Endothelial cell of umbilical vein (primary cell): ENCODE measurements at regions not wholly inside any gene's neighbourhood (a gene's known extent, or its start where the extent isn't known, plus 50 kb on each side); places are given as distances from the start of the nearest gene placed in this dataset.
A peak's percentile ranks its signal among the peaks of the same experiment; 100 is the strongest.

ENCODE experiments used
- BruUV-seq: library from RNA; stranded (reverse); fragments of 400-500 nt; replicated peaks from 2 replicates; lab custom pipeline; 2021; lab: Mats Ljungman, UMichigan
- CTCF ChIA-PET: fragments of 300-600, 350-600 bp; sonication (Branson Sonifier 250); formaldehyde crosslinking; loops from one replicate; lab custom pipeline; 2021; ENCODE audit warnings: antibody characterized with exemption, inconsistent platforms; lab: Charles Lee
- POLR2A ChIA-PET: fragments of 300-600, 350-600 bp; sonication (Branson Sonifier 250); formaldehyde crosslinking; loops from one replicate; lab custom pipeline; 2021; ENCODE audit warnings: antibody characterized with exemption, inconsistent platforms; lab: Charles Lee
- DNase-seq: peaks from one replicate; pipeline ENCODE4 v3.0.0-alpha.2; 2011; ENCODE audit warnings: low read depth, low spot score
- FAIRE-seq: peaks from 2 replicates; lab custom pipeline; 2011; peaks lifted over from hg19 to GRCh38; lab: Jason Lieb, UNC
- H2AFZ ChIP-seq: 2 replicates; pipeline ENCODE4 v1.6.0; 2012; ENCODE audit warnings: low read depth, low read length, control low read depth, inconsistent platforms
- H3K27ac ChIP-seq: 2 replicates; pipeline ENCODE4 v1.5.1; 2011; ENCODE audit warnings: low read depth, mild to moderate bottlenecking, control low read depth, low read length, moderate library complexity; ENCODE audit not compliant: insufficient read depth
- H3K27me3 ChIP-seq, 2 experiments: 2 replicates each; pipeline versions ENCODE4 v1.6.0 to v1.6.1; 2011; ENCODE audit warnings: low read length in 2 of 2, mixed read lengths in 1 of 2; ENCODE audit not compliant: control insufficient read depth in 2 of 2, insufficient read depth in 2 of 2
- H3K36me3 ChIP-seq, 2 experiments: 2 replicates in 1 of 2; 3 replicates in 1 of 2; pipeline ENCODE4 v1.5.1; 2011; ENCODE audit warnings: low read length in 2 of 2, mild to moderate bottlenecking in 1 of 2, moderate library complexity in 1 of 2; ENCODE audit not compliant: control insufficient read depth in 2 of 2, insufficient read depth in 2 of 2; ENCODE audit errors: extremely low read depth in 1 of 2
- H3K4me1 ChIP-seq: 3 replicates; pipeline ENCODE4 v1.5.1; 2011; ENCODE audit warnings: mild to moderate bottlenecking, low read length; ENCODE audit not compliant: control insufficient read depth, insufficient read depth; ENCODE audit errors: extremely low read depth
- H3K4me2 ChIP-seq: 2 replicates; pipeline ENCODE4 v1.6.1; 2011; ENCODE audit warnings: low read length, control low read depth, mixed read lengths; ENCODE audit not compliant: insufficient read depth
- H3K4me3 ChIP-seq, 3 experiments: fragments of 200-600 bp in 1 of 3; sonication (generic), shearing (Covaris generic) in 1 of 3; replicated peaks in 1 of 3; 2 replicates each; pipeline ENCODE4 v1.5.1; 2011 to 2016; ENCODE audit warnings: control low read depth in 3 of 3, low read length in 3 of 3, mild to moderate bottlenecking in 2 of 3, inconsistent platforms in 1 of 3, low read depth in 1 of 3, moderate library complexity in 1 of 3; ENCODE audit not compliant: insufficient read depth in 1 of 3
- H3K79me2 ChIP-seq: 2 replicates; pipeline ENCODE4 v1.6.0; 2012; ENCODE audit warnings: low read length, inconsistent platforms; ENCODE audit not compliant: control insufficient read depth, insufficient read depth
- H3K9ac ChIP-seq: replicated peaks from 2 replicates; pipeline ENCODE3; 2011; ENCODE audit warnings: low read length, control low read depth; ENCODE audit not compliant: insufficient read depth; ENCODE audit errors: extremely low read depth
- H3K9me1 ChIP-seq: replicated peaks from 3 replicates; pipeline ENCODE4 v1.6.0; 2011; ENCODE audit warnings: mild to moderate bottlenecking, low read length; ENCODE audit not compliant: control insufficient read depth, insufficient read depth; ENCODE audit errors: extremely low read depth
- H3K9me3 ChIP-seq: replicated peaks from 2 replicates; pipeline ENCODE4 v1.5.1; 2012; ENCODE audit warnings: low read length, inconsistent platforms; ENCODE audit not compliant: control insufficient read depth, insufficient read depth
- H4K20me1 ChIP-seq: replicated peaks from 2 replicates; pipeline ENCODE3; 2011; ENCODE audit warnings: mild to moderate bottlenecking, low read length; ENCODE audit not compliant: control insufficient read depth, insufficient read depth; ENCODE audit errors: extremely low read depth
- GATA2 ChIP-seq: IDR thresholded peaks from 2 replicates; pipeline ENCODE4 v1.7.0; 2011; ENCODE audit warnings: low read depth, mild to moderate bottlenecking, moderate library complexity, mixed read lengths, low read length; ENCODE audit not compliant: insufficient read length, insufficient read depth
- MAX ChIP-seq: IDR thresholded peaks from 2 replicates; pipeline ENCODE4 v1.6.1; 2011; ENCODE audit not compliant: insufficient read depth, insufficient read length
- dilution Hi-C: fragments of 300-500 bp; cut with MboI; formaldehyde crosslinking; loops from one replicate; pipeline ENCODE4 v1.15.0; 2019; ENCODE audit warnings: low sequenced_read_pairs; ENCODE audit not compliant: extremely low pct_ligation_motif_present
- intact Hi-C: fragments of 100-400 bp; cut with micrococcal nuclease; formaldehyde crosslinking; loops from one replicate; pipeline ENCODE4 v1.10.0; 2022

- DNase-seq (peak; percentile 52), FAIRE-seq (no peak)
- H3K4me3 ChIP-seq, result no peak overlapping the region
- peak overlapping the region; percentile 82 for H3K4me2 ChIP-seq
- no peaks in the 10 kb centered on the region for H3K27me3 ChIP-seq
- H3K27ac ChIP-seq, result no peak overlapping the region
- H3K4me1 ChIP-seq, result peaks cover 13% of the 10 kb centered on the region
- no TSS peak for BruUV-seq
- H4K20me1 ChIP-seq, result no peaks in the 10 kb centered on the region
- H3K36me3 ChIP-seq, result no peaks in the 10 kb centered on the region
- TF ChIP-seq MAX (no peak), GATA2 (peak; percentile 15)
- dilution Hi-C loops, result no loop called here
- intact Hi-C loops, result no loop called here
- POLR2A ChIA-PET, result no interaction called here
- no peak overlapping the region for H2AFZ ChIP-seq
- no peak overlapping the region for H3K9ac ChIP-seq
- H3K9me3 ChIP-seq, result no peaks in the 10 kb centered on the region
- CTCF ChIA-PET, result interaction anchor here (1.0 to 1.1 kb wide), 3 partner anchors 15 to 127 kb away, joined by 3 to 4 read pairs (median 4); no protein-coding TSS in a partner anchor
- no peaks in the 10 kb centered on the region for H3K79me2 ChIP-seq
- no peaks in the 10 kb centered on the region for H3K9me1 ChIP-seq
Observed at GRCh38 chr2:188848887-188849435, 125.2 kb upstream of the COL3A1 start.

- Histone ChIP-seq H3K4me2 (no peak overlapping the region), H3K36me3 (no peaks in the 10 kb centered on the region), H4K20me1 (no peaks in the 10 kb centered on the region), H3K27me3 (no peaks in the 10 kb centered on the region), H3K9me1 (no peaks in the 10 kb centered on the region), H3K27ac (no peak overlapping the region), H3K9ac (no peak overlapping the region), H2AFZ (no peak overlapping the region), H3K9me3 (no peaks in the 10 kb centered on the region), H3K4me1 (peaks cover 13% of the 10 kb centered on the region), H3K4me3 (no peak overlapping the region), H3K79me2 (no peaks in the 10 kb centered on the region)
- TF ChIP-seq GATA2, result no peak
- ChIA-PET CTCF (no interaction called here), POLR2A (no interaction called here)
- FAIRE-seq (no peak), DNase-seq (no peak)
- dilution Hi-C loops (no loop called here), intact Hi-C loops (no loop called here)
- no TSS peak for BruUV-seq
Observed at GRCh38 chr2:188850786-188851185, 123.4 kb upstream of the COL3A1 start.
